GM19193 (cell line): ENCODE measurements at regions not wholly inside any gene's neighbourhood (a gene's known extent, or its start where the extent isn't known, plus 50 kb on each side); places are given as distances from the start of the nearest gene placed in this dataset.

ENCODE experiments used
- POLR2A ChIP-seq: IDR thresholded peaks from 4 replicates; pipeline ENCODE4 v1.6.1; 2011; ENCODE audit not compliant: insufficient read depth, insufficient read length; ENCODE audit errors: extremely low read depth

GRCh38 chr11:127056338-127056971 lies 55.9 kb upstream of the KIRREL3 start:
- no peak for TF ChIP-seq POLR2A

- no peak for TF ChIP-seq POLR2A
Measured at GRCh38 chr11:127055236-127055635, 54.7 kb upstream of the KIRREL3 start.

- TF ChIP-seq POLR2A = no peak
Measured at GRCh38 chr11:127054153-127054552, 53.6 kb upstream of the KIRREL3 start.

- TF ChIP-seq POLR2A = no peak
Measured at GRCh38 chr11:127052404-127052803, 51.8 kb upstream of the KIRREL3 start.
